GM19463 (cell line): ENCODE measurements at regions not wholly inside any gene's neighbourhood (a gene's known extent, or its start where the extent isn't known, plus 50 kb on each side); places are given as distances from the start of the nearest gene placed in this dataset.
A peak's percentile ranks its signal among the peaks of the same experiment; 100 is the strongest.

ENCODE experiments used
- ATAC-seq: cut with Tn5 transposase; IDR thresholded peaks from one replicate; pipeline ENCODE4 v1.9.1; 2021; ENCODE audit warnings: mild to moderate bottlenecking, moderate library complexity; ENCODE audit not compliant: unreplicated experiment

DNA sequence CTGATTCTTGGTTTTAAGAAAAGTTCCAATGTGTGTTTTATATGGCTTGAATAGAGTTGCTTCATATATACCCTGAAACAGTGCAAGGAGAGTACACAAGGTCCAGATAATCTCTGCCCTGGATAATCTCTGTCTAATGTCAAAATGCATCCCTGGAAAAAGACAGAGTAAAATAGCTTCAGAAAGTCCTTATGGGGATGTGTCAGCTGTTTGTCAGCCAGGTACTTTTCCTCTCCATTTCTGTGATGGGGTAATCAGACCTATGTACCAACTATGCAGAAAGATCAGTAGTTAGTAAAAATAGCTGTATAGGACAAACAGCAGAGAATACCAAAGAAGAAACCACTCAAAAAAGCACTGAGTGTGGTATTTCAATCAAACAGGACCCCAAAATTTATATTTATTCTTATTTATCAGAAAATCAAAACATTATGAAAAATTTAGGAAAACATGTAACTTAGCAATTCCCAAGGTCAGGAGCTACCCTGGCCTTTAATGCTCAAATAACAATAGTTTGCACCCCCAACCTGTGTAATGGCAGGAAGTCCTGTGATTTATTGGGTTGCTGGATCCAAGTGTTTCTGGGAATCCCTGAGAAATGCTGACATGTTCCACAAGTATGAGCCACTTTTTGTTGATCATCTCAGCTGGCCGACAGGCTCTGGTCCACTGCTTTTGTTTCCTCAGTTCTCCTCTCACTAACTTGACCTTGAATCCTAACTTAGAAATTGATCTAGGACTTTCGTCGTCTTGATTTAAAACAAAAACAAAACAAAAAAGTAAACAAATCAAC lies 69.6 kb downstream of the MDH1 start:
- no peak for ATAC-seq

DNA sequence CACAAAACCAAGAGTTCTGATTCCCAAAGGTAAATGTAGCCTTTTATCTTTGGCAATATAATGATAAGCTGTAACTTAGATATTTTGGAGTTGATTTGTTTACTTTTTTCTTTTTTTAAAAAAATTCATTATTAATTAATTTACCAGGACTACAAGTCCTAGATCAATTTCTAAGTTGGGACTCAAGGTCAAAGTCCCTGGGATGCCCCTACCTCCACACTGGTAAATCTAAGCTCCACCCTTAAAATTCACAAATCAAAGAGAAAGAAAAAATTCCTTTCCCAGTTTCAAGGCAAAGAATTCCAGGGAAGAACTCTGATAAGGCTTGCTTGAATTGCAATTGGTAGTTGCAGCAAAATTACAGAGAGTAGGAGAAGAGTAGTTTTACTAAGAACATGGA lies 71.3 kb downstream of the MDH1 start:
- no peak for ATAC-seq

DNA sequence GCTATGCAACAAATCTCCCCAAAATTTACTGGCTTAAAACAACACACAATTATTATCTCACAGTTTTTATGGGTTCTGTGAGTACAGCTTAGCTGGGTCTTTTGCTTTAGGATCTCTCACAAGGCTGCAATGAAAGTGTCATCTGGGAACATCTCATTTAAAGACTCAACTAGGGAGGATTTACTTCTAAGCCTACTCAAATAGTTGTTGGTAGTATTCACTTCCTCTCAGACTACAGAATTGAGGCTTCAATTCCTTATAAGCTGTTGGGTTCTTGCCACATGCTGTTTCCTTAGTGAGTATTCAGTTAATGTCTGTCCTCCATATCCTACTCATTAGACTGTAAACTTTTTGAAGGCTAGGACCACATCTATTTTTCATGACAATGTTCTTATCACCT lies 72.3 kb downstream of the MDH1 start:
- ATAC-seq: no peak

DNA sequence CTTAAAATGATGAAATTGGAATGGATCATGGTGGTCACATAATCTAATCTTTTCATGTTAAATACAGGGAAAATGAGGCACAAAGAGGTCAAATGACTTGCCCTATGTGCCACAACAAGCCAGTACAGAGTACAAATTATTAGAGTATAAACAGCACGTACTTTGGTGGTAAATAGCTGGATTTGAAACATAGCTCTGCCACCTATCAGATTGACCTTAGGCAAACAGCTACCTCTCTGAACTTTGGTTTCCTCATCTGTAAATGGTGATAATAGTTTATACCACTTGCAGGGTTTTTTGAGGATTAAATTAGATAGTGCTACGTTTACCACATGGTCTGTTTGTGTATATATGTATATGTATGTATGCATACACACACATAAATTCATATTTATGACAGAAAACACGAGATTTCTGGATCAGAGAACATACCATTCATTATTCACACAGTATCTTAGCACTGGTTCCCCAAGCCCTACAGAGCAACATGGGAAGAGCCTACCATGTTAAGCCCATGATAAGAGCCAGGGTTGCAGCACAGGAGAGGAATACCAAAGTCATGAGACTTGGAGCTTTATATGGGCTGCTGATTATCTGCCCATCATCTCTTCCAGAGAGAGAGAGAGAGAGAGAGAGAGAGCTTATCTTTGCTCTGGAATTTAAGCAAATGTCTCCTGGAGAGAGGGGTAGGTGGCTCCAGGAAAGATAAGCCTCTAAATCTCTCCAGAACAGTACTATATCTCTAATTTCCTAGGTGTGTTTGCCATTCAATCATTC lies 73.5 kb downstream of the MDH1 start:
- no peak for ATAC-seq

DNA sequence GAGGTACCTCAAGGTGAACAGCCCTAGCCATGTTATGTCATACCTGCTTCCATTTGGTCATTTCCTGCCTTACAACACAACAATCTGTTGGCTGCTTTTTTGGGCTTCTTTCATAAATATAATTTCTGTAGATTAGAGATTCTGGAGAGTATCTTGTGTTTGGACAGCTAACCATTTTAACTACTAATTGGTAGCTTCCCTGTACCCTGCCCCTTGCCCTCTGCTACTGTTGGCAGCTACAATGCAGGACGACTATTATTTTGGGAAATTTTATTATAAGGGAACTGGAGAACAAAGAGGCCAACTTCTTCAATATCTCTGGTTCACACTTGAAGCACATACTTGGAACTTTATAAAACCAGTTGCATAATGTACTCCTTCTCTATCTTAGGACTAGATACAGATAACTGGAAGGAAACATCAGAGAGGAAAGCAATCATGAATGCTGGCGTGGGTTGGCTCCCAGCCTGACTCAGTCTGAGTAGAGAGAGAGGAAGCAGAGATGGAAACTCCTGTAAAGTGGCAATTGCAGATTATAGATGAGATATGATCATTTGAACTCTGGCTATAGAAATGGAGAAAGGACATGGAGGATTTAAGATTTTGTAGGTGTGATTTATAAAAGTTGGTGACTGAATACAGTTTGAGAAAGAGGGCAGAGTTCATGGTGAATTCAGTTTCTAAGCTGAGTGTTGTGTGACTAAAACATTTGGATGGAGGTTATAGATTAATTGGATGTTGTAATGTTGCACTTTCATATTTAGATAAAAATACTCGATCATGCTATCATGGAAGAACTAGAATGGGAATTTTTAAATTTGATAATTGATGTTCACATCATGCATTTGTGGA lies 74.5 kb downstream of the MDH1 start:
- ATAC-seq: no peak

DNA sequence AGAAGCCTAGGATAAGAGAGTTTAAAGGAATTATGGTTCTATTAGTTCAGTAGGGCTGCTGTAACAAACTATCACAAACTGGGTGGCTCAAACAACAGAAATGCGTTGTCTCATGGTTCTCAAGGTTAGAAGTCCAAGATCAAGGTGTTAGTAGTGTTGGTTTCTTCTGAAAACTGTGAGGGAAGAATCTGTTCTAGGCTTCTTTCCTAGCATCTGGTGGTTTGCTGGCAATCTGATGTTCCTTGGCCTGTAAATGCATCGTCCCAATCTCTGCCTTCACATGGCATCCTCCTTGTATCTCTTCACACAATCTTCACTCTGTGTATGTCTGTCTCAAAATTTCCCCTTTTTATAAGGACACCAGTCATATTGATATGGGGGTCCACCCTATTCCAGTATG lies 76.3 kb downstream of the MDH1 start:
- ATAC-seq: no peak

DNA sequence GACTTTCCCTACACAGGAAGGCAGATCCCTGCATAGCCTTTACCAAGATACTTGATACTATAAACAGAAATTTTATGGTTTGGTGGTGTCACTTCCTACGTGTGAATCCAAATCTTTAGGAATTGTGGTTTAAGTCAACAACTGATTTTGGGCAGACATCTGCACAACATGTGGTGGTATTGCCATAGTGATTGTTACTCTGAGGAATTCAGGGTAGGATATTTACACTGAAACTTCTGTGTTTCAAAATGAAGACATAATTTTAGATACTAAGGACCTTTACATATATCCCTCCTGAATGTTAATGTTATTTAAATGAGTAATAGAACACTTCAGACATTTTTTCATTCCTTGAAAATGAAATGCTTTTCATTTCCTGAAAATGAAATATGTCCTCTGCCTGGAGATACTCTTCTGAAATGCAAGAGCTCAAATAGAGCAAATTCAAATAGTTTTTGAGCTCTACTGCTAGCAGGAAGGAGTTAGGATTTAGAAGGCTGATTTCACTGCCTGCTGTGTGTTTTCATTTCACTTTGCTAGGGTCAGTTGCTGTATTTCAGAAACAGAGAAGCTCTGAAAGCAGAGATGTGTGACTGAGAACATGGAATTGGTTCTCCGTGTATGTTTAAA lies 77.2 kb downstream of the MDH1 start:
- no peak for ATAC-seq

DNA sequence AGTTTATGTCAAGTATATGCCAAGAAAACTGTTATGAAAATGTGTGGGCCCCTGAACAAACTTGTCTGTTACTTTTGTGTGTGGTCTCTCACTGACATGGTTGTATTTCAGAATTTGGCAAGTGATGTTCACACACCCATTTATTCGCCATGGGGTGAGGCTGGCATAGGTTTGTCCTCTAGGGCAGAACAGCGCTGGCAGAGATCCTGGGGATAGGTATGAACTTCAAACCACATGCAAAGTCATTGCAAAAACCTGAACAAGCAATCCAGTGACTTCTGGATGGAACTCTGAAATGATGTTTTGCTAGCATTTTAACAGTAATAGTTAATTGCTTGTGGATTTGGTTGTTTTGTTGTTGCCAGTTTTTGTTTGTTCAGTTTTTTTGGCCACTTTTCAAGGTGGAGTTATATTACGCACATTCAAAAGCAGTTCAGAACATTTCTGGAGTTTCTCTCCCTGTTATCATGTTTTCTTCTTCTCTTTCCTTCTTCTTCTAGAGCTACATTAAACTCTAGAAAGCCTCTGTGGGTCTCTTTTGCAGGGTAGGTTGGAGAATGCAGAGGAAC lies 78.5 kb downstream of the MDH1 start:
- ATAC-seq: no peak

DNA sequence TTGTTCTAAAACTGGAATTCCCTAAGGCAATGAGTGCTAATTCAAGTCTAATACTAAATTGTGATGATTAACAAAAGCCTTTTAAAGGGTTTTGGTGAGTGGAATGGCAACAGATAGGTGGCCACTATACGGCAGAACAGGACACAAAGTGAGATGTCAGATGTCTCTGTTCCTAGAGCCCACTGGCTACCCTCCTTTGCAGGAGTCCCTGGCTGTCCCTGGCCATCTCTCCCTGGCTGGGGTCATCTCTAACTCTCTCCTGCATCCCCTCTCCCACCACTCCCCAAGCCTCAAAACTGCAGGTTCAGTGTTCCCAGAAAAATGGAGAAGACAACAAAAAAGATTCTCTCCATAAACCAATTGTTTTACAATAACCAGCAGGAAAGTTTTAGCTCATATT lies 79.2 kb downstream of the MDH1 start:
- no peak for ATAC-seq

DNA sequence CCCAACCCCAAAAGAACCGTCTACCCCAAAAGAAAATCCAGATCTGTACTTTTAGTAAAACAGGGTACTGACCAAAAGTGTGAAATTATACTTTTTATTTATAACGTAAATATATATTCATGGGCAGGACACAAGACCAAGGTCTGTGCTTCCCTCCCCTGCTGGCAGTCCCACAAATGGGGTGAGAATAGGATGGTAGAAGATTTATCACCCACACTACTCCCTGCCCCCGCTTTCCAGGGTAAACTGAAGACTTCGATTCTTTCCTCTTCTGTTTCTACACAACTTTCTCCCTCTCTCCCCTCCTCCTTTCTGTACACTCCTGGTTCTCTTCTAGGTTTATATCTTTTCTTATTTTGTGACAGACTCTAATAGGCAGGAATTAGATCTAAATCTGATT lies 79.7 kb downstream of the MDH1 start:
- no peak for ATAC-seq

DNA sequence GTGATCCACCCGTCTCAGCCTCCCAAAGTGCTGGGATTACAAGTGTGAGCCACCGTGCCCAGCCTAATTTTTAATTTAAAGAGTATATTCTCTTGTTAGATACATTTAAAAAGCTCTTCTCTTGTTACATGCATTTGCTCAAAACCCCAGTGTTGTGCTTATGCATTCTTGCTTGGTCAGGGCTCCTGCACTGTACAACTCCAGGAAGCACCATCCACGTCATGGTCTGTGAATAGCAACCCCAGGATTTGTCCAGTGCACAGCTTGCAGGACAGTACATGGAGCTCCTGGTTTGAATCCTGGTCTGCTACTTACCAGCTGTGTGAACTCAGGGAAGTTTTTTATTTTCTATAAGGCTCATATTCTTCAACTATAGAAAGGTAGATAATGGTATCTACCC lies 80.8 kb downstream of the MDH1 start:
- ATAC-seq: no peak

DNA sequence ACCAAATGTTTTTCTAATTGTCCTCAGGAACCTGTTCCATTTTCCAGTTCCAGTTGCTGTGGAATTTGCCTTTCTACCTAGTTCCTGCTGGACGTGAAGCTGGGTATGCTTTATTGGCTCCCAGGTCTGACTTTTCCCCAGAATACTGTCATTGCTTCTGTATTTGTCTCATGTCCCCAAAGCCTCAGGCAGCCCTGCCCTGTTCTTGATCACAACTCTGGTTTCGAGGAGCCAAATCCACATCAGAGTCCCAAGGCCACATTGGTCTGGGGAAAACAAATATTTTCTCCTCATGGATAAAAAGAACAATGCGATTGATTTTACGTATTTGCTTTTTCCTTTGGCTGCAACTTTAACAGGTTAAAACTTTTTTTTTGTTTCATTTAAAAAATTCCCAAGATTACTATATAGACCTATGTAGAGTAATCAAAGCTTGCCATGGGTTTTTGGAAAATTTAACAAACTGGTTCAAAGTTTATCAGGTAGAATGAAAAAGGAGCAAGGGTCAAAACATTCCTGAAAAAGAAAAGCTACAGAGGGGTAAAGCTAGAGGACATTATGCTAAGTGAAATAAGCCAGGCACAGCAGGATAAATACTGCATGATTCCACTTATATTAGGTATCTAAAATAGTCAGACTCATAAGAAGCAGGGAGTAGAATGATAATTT lies 85.2 kb downstream of the MDH1 start:
- ATAC-seq: no peak

DNA sequence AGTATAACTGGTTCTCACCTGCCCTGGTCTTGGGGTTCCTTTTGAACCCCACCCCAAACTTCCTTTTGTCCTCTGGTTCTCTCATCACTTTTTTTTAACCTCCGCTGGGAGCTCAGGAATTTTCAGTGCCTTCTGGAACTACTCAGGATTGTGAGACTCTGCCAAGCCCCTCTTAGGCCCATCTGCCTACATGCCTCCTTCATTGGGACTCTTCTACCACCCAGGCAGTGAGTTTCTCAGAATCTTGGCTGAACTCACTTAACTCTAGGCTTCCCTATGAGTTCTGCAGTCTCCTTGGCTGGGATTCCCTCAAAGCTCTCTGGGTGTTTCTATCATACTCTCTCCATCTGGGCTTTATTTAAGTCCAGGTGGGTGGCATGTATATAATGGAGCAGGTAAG lies 86.3 kb downstream of the MDH1 start:
- ATAC-seq: no peak

DNA sequence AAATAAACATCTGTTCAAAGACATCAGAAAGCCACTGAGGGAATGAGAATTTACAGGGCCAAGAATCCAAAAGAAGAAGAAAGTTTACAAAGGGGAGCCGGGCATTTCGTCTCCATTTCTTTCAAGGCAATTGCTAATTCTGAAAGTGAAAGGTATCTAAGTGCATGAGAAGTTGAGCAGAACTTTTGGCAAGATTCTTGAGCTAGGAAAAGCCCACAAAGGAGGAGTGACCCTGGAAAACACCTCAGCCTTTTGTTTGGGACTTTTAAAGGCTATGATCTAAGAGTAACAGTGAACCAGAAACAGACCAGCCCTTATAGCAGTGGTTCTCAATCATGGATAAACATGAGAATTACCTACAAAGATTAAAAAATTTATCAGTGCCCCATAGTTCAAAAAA lies 87.4 kb downstream of the MDH1 start:
- ATAC-seq: peak; percentile 75

DNA sequence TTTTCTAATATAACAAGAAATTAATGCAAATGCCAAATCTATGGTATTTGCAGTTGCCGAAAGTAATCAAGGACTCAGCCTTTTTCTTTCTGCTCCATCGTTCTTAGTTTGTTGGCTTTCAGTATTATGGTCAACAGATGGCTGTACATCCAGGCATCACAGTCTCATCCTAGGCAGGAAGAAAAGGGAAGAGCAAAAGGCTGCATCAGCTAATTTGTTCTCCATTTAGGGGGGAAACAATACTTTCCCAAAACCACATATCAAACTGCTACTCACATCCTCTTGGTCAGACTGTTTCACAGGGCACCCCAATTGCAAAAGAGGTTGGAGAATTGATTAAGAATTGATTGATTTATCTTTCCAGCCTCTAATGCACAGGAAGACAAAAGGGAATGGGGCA lies 89.3 kb downstream of the MDH1 start:
- ATAC-seq: no peak

DNA sequence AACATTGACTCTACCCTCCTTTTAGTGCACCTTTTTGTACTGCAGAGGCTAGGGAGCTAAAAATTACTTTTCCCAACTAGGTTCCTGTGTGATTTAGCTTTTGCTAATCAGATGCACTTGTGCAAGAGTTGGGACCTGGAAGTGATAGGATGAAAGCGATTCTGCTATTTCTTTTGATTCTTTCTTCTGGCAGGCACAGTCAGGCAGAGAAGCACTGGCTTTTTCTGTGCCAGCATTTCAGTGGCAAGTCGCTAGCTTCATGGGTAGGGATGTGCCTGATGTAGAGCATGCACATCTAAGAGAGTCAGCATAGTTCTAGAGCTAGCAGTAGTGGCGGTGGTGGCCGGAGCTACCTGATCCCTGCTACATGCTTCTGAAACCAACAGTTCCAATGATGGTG lies 89.8 kb downstream of the MDH1 start:
- no peak for ATAC-seq

DNA sequence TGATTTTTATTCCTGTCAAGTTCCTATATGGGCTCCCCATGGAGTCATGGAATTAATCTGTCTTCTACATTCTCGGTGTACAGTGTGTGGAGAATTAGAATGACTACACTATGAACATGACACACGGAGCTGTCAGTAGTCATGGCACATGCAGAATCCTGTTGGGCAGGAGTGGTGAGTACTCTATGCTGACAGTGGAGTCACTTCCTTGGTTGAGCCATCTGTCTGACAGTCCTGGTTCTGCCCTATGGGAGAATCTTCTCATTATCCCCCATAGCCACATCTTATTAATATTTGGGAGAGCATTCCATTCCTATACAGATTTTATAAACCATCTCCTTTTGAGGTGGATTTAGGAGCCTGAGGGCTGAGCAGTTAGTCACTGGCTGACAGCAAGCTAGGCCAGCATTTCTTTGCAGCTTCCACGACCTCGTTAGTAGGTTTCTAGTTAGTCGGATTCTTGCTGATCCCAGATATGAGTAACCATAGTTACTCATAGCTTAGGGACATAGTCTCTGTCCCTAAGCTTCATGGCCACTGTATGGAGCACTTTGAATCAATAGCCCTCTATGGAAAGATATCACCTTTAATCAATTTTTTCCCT lies 90.6 kb downstream of the MDH1 start:
- ATAC-seq: no peak

DNA sequence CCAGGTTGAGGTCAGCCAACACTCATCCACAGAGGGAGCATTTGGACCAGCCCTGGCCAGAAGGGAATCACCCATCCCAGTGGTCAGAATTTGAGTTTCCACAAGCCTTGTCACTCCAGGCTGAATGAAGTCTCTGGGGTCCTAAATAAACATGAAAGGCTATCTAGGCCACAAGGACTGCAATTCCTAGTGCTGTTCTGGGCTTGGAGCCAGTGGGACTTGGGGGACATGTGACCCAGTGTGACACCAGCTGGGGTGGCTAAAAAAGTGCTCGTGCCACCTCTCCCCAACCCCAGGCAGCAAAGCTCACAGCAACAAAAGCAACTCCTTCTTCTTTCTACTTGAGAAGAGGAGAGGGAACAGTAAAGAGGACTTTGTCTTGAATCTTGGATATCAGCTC lies 91.7 kb downstream of the MDH1 start:
- ATAC-seq: no peak

DNA sequence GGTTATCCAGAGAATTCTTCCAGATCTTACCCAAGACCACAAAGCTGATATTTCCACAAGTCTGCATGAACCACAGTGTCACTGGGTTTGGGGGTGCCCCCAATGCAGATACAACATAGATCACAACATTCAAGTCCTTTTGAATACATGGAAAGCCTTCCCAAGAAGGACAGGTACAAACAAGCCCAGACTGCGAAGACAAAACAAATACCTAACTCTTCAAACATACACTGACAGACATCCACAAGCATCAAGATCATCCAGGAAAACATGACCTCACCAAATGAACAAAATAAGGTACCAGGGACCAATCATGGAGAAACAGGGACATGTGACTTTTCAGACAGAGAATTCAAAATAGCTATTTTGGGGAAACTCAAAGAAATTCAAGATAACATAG lies 93.1 kb downstream of the MDH1 start:
- no peak for ATAC-seq
